H1 (cell line): ENCODE measurements at regions not wholly inside any gene's neighbourhood (a gene's known extent, or its start where the extent isn't known, plus 50 kb on each side); places are given as distances from the start of the nearest gene placed in this dataset.

Source experiments
- ASH2L ChIP-seq: fragments of 200-600, 300-600 bp; sonication (generic); IDR thresholded peaks from one replicate; pipeline ENCODE4 v1.7.1; 2017; ENCODE audit warnings: low read length
- POU5F1 ChIP-seq: IDR thresholded peaks from 2 replicates; pipeline ENCODE4 v1.6.1; 2011; ENCODE audit warnings: low read depth, mild to moderate bottlenecking, low read length, moderate library complexity
- SAP30 ChIP-seq: fragments of 300-600 bp; sonication (generic); IDR thresholded peaks from 2 replicates; pipeline ENCODE4 v1.7.1; 2012; ENCODE audit warnings: low read length, moderate library complexity, mild to moderate bottlenecking, inconsistent platforms; ENCODE audit not compliant: insufficient read depth, insufficient replicate concordance
- YY1 ChIP-seq: IDR thresholded peaks from 2 replicates; pipeline ENCODE4 v1.6.1; 2011; ENCODE audit warnings: low read depth, mild to moderate bottlenecking, low read length

- TF ChIP-seq YY1 (no peak), POU5F1 (no peak), ASH2L (no peak), SAP30 (no peak)
These were observed 1129.6 kb upstream of the GBE1 start (continued) for GRCh38 chr3:82891028-82891427.
